ENCODE measurements at regions not wholly inside any gene's neighbourhood (a gene's known extent, or its start where the extent isn't known, plus 50 kb on each side); places are given as distances from the start of the nearest gene placed in this dataset.

DNA sequence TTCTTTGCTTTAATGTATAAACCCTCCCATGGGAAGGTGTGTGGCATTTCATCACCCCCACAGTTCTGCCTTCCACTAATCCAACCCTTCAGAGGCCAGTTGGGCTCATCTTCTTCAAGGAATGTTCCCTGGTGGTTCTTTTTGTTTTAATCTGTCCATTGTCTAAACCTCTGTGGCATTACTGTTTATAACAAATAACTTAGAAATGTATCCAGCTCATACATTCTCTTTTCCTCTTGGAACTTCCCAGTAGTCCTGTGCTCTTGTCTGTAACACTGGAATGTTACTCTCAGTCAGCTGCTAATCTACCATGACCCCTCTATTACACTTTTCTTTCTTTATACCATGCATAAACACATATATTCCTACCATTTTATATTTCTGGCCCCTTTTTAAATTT lies 213.5 kb upstream of the TARS1 start:
- TF ChIP-seq, protein P1, sequence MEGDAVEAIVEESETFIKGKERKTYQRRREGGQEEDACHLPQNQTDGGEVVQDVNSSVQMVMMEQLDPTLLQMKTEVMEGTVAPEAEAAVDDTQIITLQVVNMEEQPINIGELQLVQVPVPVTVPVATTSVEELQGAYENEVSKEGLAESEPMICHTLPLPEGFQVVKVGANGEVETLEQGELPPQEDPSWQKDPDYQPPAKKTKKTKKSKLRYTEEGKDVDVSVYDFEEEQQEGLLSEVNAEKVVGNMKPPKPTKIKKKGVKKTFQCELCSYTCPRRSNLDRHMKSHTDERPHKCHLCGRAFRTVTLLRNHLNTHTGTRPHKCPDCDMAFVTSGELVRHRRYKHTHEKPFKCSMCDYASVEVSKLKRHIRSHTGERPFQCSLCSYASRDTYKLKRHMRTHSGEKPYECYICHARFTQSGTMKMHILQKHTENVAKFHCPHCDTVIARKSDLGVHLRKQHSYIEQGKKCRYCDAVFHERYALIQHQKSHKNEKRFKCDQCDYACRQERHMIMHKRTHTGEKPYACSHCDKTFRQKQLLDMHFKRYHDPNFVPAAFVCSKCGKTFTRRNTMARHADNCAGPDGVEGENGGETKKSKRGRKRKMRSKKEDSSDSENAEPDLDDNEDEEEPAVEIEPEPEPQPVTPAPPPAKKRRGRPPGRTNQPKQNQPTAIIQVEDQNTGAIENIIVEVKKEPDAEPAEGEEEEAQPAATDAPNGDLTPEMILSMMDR (IDR thresholded peaks at IDR 0.05): no peak
- TF ChIP-seq POLR2AphosphoS5 (IDR thresholded peaks at IDR 0.05) (no peak), POLR2A (IDR thresholded peaks at IDR 0.05; ENCODE audit: low read depth) (no peak), EP300 (IDR thresholded peaks at IDR 0.05) (no peak)

All from esophagus muscularis mucosa (tissue), 4 donors.